ENCODE measurements at regions not wholly inside any gene's neighbourhood (a gene's known extent, or its start where the extent isn't known, plus 50 kb on each side); places are given as distances from the start of the nearest gene placed in this dataset.

GRCh38 chr13:50389726-50390125, 374.5 kb downstream of the KCNRG start:
- TF ChIP-seq CTCF (IDR thresholded peaks at IDR 0.05) (no peak), POLR2A (IDR thresholded peaks at IDR 0.05) (no peak)
